ENCODE measurements at regions not wholly inside any gene's neighbourhood (a gene's known extent, or its start where the extent isn't known, plus 50 kb on each side); places are given as distances from the start of the nearest gene placed in this dataset.
"Not testable (repeated sequence)": the region's sequence is repeated elsewhere in the genome, so short reads cannot be mapped to it uniquely, and the experiment has no call there.

DNA sequence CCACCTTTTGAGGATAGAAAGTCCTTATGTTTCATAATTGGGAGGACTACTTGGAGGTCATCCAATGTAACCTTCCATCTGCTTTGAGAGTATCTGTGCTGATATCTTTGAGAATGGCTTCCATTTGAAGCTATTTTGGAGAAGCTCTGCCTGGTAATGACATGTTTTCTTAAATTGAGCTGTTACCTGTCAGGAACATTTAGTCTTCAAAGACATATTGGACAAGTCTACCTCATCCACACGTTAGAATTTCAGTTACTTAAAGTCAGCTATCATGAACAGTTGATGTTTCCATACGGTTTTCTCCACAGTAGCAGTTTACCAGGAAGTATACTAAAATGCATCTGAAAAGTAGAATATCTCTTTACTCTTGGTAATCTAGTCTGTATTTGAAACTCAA is 318.5 kb downstream of the EDEM1 start:
- no peaks in the 10 kb centered on the region for H3K4me1 ChIP-seq (ENCODE audit: control insufficient read depth in 1 of 2, low read depth in 2 of 2)
- H3K4me3 ChIP-seq, result no peak overlapping the region
- TF ChIP-seq, protein P1, sequence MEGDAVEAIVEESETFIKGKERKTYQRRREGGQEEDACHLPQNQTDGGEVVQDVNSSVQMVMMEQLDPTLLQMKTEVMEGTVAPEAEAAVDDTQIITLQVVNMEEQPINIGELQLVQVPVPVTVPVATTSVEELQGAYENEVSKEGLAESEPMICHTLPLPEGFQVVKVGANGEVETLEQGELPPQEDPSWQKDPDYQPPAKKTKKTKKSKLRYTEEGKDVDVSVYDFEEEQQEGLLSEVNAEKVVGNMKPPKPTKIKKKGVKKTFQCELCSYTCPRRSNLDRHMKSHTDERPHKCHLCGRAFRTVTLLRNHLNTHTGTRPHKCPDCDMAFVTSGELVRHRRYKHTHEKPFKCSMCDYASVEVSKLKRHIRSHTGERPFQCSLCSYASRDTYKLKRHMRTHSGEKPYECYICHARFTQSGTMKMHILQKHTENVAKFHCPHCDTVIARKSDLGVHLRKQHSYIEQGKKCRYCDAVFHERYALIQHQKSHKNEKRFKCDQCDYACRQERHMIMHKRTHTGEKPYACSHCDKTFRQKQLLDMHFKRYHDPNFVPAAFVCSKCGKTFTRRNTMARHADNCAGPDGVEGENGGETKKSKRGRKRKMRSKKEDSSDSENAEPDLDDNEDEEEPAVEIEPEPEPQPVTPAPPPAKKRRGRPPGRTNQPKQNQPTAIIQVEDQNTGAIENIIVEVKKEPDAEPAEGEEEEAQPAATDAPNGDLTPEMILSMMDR (IDR thresholded peaks at IDR 0.05), result no peak
- no peak for ATAC-seq (ENCODE audit: insufficient number of reproducible peaks, low FRiP score, low read depth)
- H3K27ac ChIP-seq, result no peak overlapping the region
- H3K9me3 ChIP-seq, result no peaks in the 10 kb centered on the region
- H3K36me3 ChIP-seq, result no peaks in the 10 kb centered on the region
- no peak for DNase-seq (ENCODE audit: low spot score)
- no peaks in the 10 kb centered on the region for H3K27me3 ChIP-seq (replicated peaks; ENCODE audit: insufficient read depth)

GRCh38 chr3:5508860-5509259 is 321.4 kb downstream of the EDEM1 start:
- H3K27me3 ChIP-seq (replicated peaks; ENCODE audit: insufficient read depth); H3K4me3 ChIP-seq; H3K27ac ChIP-seq; H3K4me1 ChIP-seq (ENCODE audit: control insufficient read depth in 1 of 2, low read depth in 2 of 2); H3K36me3 ChIP-seq; H3K9me3 ChIP-seq; DNase-seq (ENCODE audit: low spot score); ATAC-seq (ENCODE audit: insufficient number of reproducible peaks, low FRiP score, low read depth): not testable (repeated sequence)

DNA sequence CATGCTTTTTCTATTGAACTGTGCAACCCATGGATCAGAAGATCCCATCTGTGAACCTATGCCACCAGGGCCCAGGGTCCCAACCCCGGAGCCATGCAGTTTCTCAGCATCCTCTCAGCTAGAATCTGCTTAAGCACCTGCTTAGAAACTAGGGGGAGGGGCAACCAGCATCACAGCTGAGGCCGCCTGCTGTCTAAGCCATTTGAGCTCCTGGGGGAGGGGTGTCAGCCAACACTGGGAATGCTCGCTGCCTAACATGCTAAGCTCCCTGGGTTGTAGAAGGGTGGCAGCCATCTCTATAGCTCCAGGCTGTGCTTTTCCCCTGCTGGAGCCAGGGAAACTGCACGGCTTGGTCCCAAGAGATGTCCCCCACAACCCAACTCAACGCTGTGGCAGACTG is 322.8 kb downstream of the EDEM1 start:
- H3K4me1 ChIP-seq (ENCODE audit: control insufficient read depth in 1 of 2, low read depth in 2 of 2), result no peaks in the 10 kb centered on the region
- H3K9me3 ChIP-seq, result peaks cover 9% of the 10 kb centered on the region
- DNase-seq (ENCODE audit: low spot score), result no peak
- H3K27ac ChIP-seq, result no peak overlapping the region
- no peak for ATAC-seq (ENCODE audit: insufficient number of reproducible peaks, low FRiP score, low read depth)
- H3K36me3 ChIP-seq, result no peaks in the 10 kb centered on the region
- H3K4me3 ChIP-seq, result no peak overlapping the region
- TF ChIP-seq, protein P1 (IDR thresholded peaks at IDR 0.05), result no peak
- H3K27me3 ChIP-seq (replicated peaks; ENCODE audit: insufficient read depth), result no peaks in the 10 kb centered on the region

GRCh38 chr3:5517921-5518320 is 330.4 kb downstream of the EDEM1 start:
- Histone ChIP-seq H3K36me3 (no peaks in the 10 kb centered on the region), H3K4me3 (no peak overlapping the region), H3K4me1 (ENCODE audit: control insufficient read depth in 1 of 2, low read depth in 2 of 2) (no peaks in the 10 kb centered on the region), H3K9me3 (peaks cover 9% of the 10 kb centered on the region), H3K27me3 (replicated peaks; ENCODE audit: insufficient read depth) (no peaks in the 10 kb centered on the region), H3K27ac (no peak overlapping the region)
- ATAC-seq (ENCODE audit: insufficient number of reproducible peaks, low FRiP score, low read depth), result no peak
- no peak for DNase-seq (ENCODE audit: low spot score)
- TF ChIP-seq, protein P1 (IDR thresholded peaks at IDR 0.05), result no peak

DNA sequence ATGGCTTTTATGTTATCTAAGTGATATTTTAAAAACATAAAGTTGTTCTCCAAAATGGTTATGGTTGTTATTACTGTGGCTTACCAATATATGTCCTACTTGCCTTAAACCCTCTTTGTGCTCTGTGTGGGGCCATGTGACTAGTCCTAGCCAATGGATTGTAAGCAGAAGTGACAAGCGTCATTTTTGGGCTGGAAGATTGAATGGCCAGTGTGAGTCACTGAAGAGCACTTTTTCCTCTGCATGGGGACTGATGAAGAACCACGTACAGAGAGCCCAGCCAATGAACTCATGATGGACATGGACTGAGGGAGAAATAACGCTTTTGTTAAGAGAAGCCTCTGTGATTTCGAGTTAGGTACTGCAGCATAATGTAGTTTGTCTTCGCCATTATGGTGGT is 332.7 kb downstream of the EDEM1 start:
- H3K27ac ChIP-seq, result no peak overlapping the region
- no peaks in the 10 kb centered on the region for H3K9me3 ChIP-seq
- H3K4me1 ChIP-seq (ENCODE audit: control insufficient read depth in 1 of 2, low read depth in 2 of 2), result no peaks in the 10 kb centered on the region
- TF ChIP-seq, protein P1 (IDR thresholded peaks at IDR 0.05), result no peak
- no peaks in the 10 kb centered on the region for H3K27me3 ChIP-seq (replicated peaks; ENCODE audit: insufficient read depth)
- no peak for ATAC-seq (ENCODE audit: insufficient number of reproducible peaks, low FRiP score, low read depth)
- H3K36me3 ChIP-seq, result no peaks in the 10 kb centered on the region
- DNase-seq (ENCODE audit: low spot score), result no peak
- no peak overlapping the region for H3K4me3 ChIP-seq

GRCh38 chr3:5523125-5523524 is 335.6 kb downstream of the EDEM1 start:
- no peak overlapping the region for H3K4me3 ChIP-seq
- H3K9me3 ChIP-seq, result no peaks in the 10 kb centered on the region
- no peak for ATAC-seq (ENCODE audit: insufficient number of reproducible peaks, low FRiP score, low read depth)
- H3K36me3 ChIP-seq, result no peaks in the 10 kb centered on the region
- no peak overlapping the region for H3K27ac ChIP-seq
- H3K4me1 ChIP-seq (ENCODE audit: control insufficient read depth in 1 of 2, low read depth in 2 of 2), result no peaks in the 10 kb centered on the region
- TF ChIP-seq, protein P1 (IDR thresholded peaks at IDR 0.05), result no peak
- no peaks in the 10 kb centered on the region for H3K27me3 ChIP-seq (replicated peaks; ENCODE audit: insufficient read depth)
- no peak for DNase-seq (ENCODE audit: low spot score)
